Neural crest cell (in vitro differentiated cells): ENCODE measurements at regions not wholly inside any gene's neighbourhood (a gene's known extent, or its start where the extent isn't known, plus 50 kb on each side); places are given as distances from the start of the nearest gene placed in this dataset.

Experiments
- DNase-seq: peaks from one replicate; pipeline ENCODE4 v3.0.0; 2021; ENCODE audit warnings: low read depth, mixed read lengths, low spot score
- H3K27ac Mint-ChIP-seq: one replicate; pipeline ENCODE4 v1.8.0; 2021; ENCODE audit warnings: mild to moderate bottlenecking, mixed read lengths; ENCODE audit not compliant: unreplicated experiment
- H3K27me3 Mint-ChIP-seq: 2 replicates; pipeline ENCODE4 v1.8.0; 2021; ENCODE audit warnings: low read depth, mild to moderate bottlenecking, mixed read lengths
- H3K36me3 Mint-ChIP-seq: 2 replicates; pipeline ENCODE4 v1.8.0; 2021; ENCODE audit warnings: low read depth, mild to moderate bottlenecking, mixed read lengths
- H3K4me1 Mint-ChIP-seq: 2 replicates; pipeline ENCODE4 v1.8.0; 2021; ENCODE audit warnings: mixed read lengths
- H3K4me3 Mint-ChIP-seq: one replicate; pipeline ENCODE4 v1.8.0; 2021; ENCODE audit warnings: mild to moderate bottlenecking, mixed read lengths
- H3K9me3 Mint-ChIP-seq: 2 replicates; pipeline ENCODE4 v1.8.0; 2021; ENCODE audit warnings: mixed read lengths
- CTCF ChIP-seq: fragments of 200-600 bp; sonication (generic); conservative IDR thresholded peaks from 2 replicates; pipeline ENCODE4 v1.5.0; 2021; ENCODE audit warnings: antibody characterized with exemption, mild to moderate bottlenecking

- Mint-ChIP-seq H3K4me3 (no peak overlapping the region), H3K9me3 (peaks cover 4% of the 10 kb centered on the region), H3K27ac (no peak overlapping the region), H3K27me3 (no peaks in the 10 kb centered on the region), H3K4me1 (peaks cover 15% of the 10 kb centered on the region), H3K36me3 (no peaks in the 10 kb centered on the region)
- no peak for DNase-seq
- no peak for TF ChIP-seq CTCF
Observed at GRCh38 chr13:73401769-73402168, 343.0 kb downstream of the KLF5 start.

- DNase-seq: no peak
- no peak for TF ChIP-seq CTCF
- H3K36me3 Mint-ChIP-seq: no peaks in the 10 kb centered on the region
- no peak overlapping the region for H3K4me3 Mint-ChIP-seq
- H3K4me1 Mint-ChIP-seq: peaks cover 22% of the 10 kb centered on the region
- H3K27me3 Mint-ChIP-seq: peaks cover 3% of the 10 kb centered on the region
- H3K9me3 Mint-ChIP-seq: no peaks in the 10 kb centered on the region
- no peak overlapping the region for H3K27ac Mint-ChIP-seq
Observed at GRCh38 chr13:73399347-73400216, 340.8 kb downstream of the KLF5 start.

GRCh38 chr13:73397496-73398305 lies 338.9 kb downstream of the KLF5 start:
- no peak for TF ChIP-seq CTCF
- Mint-ChIP-seq H3K27me3 (peaks cover 3% of the 10 kb centered on the region), H3K4me3 (no peak overlapping the region), H3K4me1 (peaks cover 22% of the 10 kb centered on the region), H3K36me3 (no peaks in the 10 kb centered on the region), H3K27ac (no peak overlapping the region), H3K9me3 (no peaks in the 10 kb centered on the region)
- no peak for DNase-seq

GRCh38 chr13:73394066-73394465 lies 335.3 kb downstream of the KLF5 start:
- peaks cover 18% of the 10 kb centered on the region for H3K4me1 Mint-ChIP-seq

GRCh38 chr13:73390100-73390499 lies 331.3 kb downstream of the KLF5 start:
- Mint-ChIP-seq H3K36me3 (no peaks in the 10 kb centered on the region), H3K27me3 (no peaks in the 10 kb centered on the region), H3K9me3 (peaks cover 10% of the 10 kb centered on the region), H3K4me1 (no peaks in the 10 kb centered on the region), H3K4me3 (no peak overlapping the region), H3K27ac (no peak overlapping the region)
- DNase-seq: no peak
- no peak for TF ChIP-seq CTCF

More at GRCh38 chr13:73394066-73394465, 335.3 kb downstream of the KLF5 start:
- TF ChIP-seq CTCF: no peak
- no peaks in the 10 kb centered on the region for H3K36me3 Mint-ChIP-seq
- H3K9me3 Mint-ChIP-seq: peaks cover 10% of the 10 kb centered on the region
- peaks cover 3% of the 10 kb centered on the region for H3K27me3 Mint-ChIP-seq
- no peak overlapping the region for H3K4me3 Mint-ChIP-seq
- no peak for DNase-seq
- no peak overlapping the region for H3K27ac Mint-ChIP-seq
